Trophoblast cell (in vitro differentiated cells and primary cell): ENCODE measurements at regions not wholly inside any gene's neighbourhood (a gene's known extent, or its start where the extent isn't known, plus 50 kb on each side); places are given as distances from the start of the nearest gene placed in this dataset.

ENCODE experiments used
- DNase-seq, 2 donors: peaks; one replicate each; pipeline ENCODE4 v3.0.0-alpha.2; 2016
- H2AFZ ChIP-seq: 2 replicates; pipeline ENCODE4 v1.6.1; 2013; ENCODE audit warnings: low read length, moderate library complexity, mild to moderate bottlenecking; ENCODE audit not compliant: insufficient read depth, poor library complexity
- H2AK5ac ChIP-seq: 2 replicates; pipeline ENCODE4 v1.6.1; 2013; ENCODE audit warnings: mild to moderate bottlenecking, low read length
- H2BK120ac ChIP-seq: 2 replicates; pipeline ENCODE4 v1.6.1; 2013; ENCODE audit warnings: low read length, mild to moderate bottlenecking, moderate library complexity; ENCODE audit not compliant: insufficient read depth, poor library complexity
- H2BK12ac ChIP-seq: 2 replicates; pipeline ENCODE4 v1.6.1; 2013; ENCODE audit warnings: mild to moderate bottlenecking, low read length, moderate library complexity
- H2BK5ac ChIP-seq: 2 replicates; pipeline ENCODE4 v1.6.1; 2013; ENCODE audit warnings: low read length, low read depth, moderate library complexity, mild to moderate bottlenecking; ENCODE audit not compliant: poor library complexity
- H3K14ac ChIP-seq: 2 replicates; pipeline ENCODE4 v1.6.1; 2013; ENCODE audit warnings: mild to moderate bottlenecking, low read length
- H3K18ac ChIP-seq: 2 replicates; pipeline ENCODE4 v1.6.1; 2013; ENCODE audit warnings: mild to moderate bottlenecking, low read length
- H3K23ac ChIP-seq: 2 replicates; pipeline ENCODE4 v1.6.1; 2013; ENCODE audit warnings: low read length
- H3K27ac ChIP-seq: 2 replicates; pipeline ENCODE4 v1.5.1; 2013; ENCODE audit warnings: low read depth, mild to moderate bottlenecking, inconsistent platforms, low read length, moderate library complexity
- H3K27me3 ChIP-seq: 2 replicates; pipeline ENCODE4 v1.6.1; 2013; ENCODE audit warnings: inconsistent platforms, mild to moderate bottlenecking, low read length, moderate library complexity; ENCODE audit not compliant: insufficient read depth
- H3K36me3 ChIP-seq, 2 experiments: 1 replicate in 1 of 2; 2 replicates in 1 of 2; pipeline ENCODE4 v1.6.1; 2013; ENCODE audit warnings: low read length in 2 of 2, mild to moderate bottlenecking in 2 of 2, moderate library complexity in 1 of 2; ENCODE audit not compliant: insufficient read depth in 2 of 2, control insufficient read depth in 1 of 2
- H3K4ac ChIP-seq: 2 replicates; pipeline ENCODE4 v1.6.1; 2013; ENCODE audit warnings: low read depth, mild to moderate bottlenecking, low read length, moderate library complexity
- H3K4me1 ChIP-seq, 2 experiments: 1 replicate in 1 of 2; 2 replicates in 1 of 2; pipeline ENCODE4 v1.6.1; 2013; ENCODE audit warnings: low read length in 2 of 2, mild to moderate bottlenecking in 2 of 2, moderate library complexity in 1 of 2; ENCODE audit not compliant: insufficient read depth in 2 of 2, control insufficient read depth in 1 of 2
- H3K4me2 ChIP-seq: 2 replicates; pipeline ENCODE4 v1.6.1; 2013; ENCODE audit warnings: inconsistent platforms, mild to moderate bottlenecking, low read length, moderate library complexity
- H3K4me3 ChIP-seq: 2 replicates; pipeline ENCODE4 v1.5.1; 2013; ENCODE audit warnings: mild to moderate bottlenecking, low read depth, low read length, inconsistent platforms
- H3K79me1 ChIP-seq: one replicate; pipeline ENCODE4 v1.6.1; 2013; ENCODE audit warnings: low read length
- H3K79me2 ChIP-seq: 2 replicates; pipeline ENCODE4 v1.6.1; 2013; ENCODE audit warnings: low read length, mild to moderate bottlenecking; ENCODE audit not compliant: control insufficient read depth, insufficient read depth, poor library complexity
- H3K9ac ChIP-seq: 2 replicates; pipeline ENCODE4 v1.6.1; 2013; ENCODE audit warnings: mild to moderate bottlenecking, low read length
- H3K9me3 ChIP-seq: 2 replicates; pipeline ENCODE4 v1.6.1; 2013; ENCODE audit warnings: low read depth, mild to moderate bottlenecking, control low read depth, inconsistent platforms, low read length; ENCODE audit not compliant: insufficient read depth
- H4K12ac ChIP-seq: 2 replicates; pipeline ENCODE4 v1.6.1; 2013; ENCODE audit warnings: low read depth, mild to moderate bottlenecking, low read length, moderate library complexity
- H4K8ac ChIP-seq: 2 replicates; pipeline ENCODE4 v1.6.1; 2013; ENCODE audit warnings: low read depth, mild to moderate bottlenecking, low read length, moderate library complexity
- H4K91ac ChIP-seq: one replicate; pipeline ENCODE4 v1.6.1; 2013; ENCODE audit warnings: low read depth, mild to moderate bottlenecking, low read length, moderate library complexity
- WGBS: extraction: QIAGEN DNeasy Blood & Tissue Kit; methylation state at CpG from one replicate; pipeline ENCODE4 v1.1.7; 2013; ENCODE audit warnings: missing lambda C conversion rate; ENCODE audit not compliant: insufficient read length, insufficient coverage; ENCODE audit errors: extremely low coverage; 5-methylcytosine and 5-hydroxymethylcytosine counted together

- Histone ChIP-seq H2AK5ac (no peak overlapping the region), H3K27ac (no peak overlapping the region), H3K4me2 (no peak overlapping the region), H3K79me1 (no peaks in the 10 kb centered on the region), H2BK5ac (no peak overlapping the region), H3K23ac (no peak overlapping the region), H3K14ac (no peak overlapping the region), H3K4ac (no peak overlapping the region), H3K4me3 (no peak overlapping the region), H3K9ac (no peak overlapping the region), H2BK12ac (no peak overlapping the region), H3K9me3 (no peaks in the 10 kb centered on the region), H2AFZ (no peak overlapping the region), H3K18ac (no peak overlapping the region), H2BK120ac (no peak overlapping the region), H4K91ac (no peak overlapping the region), H3K79me2 (no peaks in the 10 kb centered on the region), H4K12ac (no peak overlapping the region), H3K4me1 (peaks cover 0 to 4% of the 10 kb centered on the region in 2 experiments), H3K27me3 (no peaks in the 10 kb centered on the region), H3K36me3 (no peaks in the 10 kb centered on the region), H4K8ac (no peak overlapping the region)
- DNase-seq: no peak
- WGBS: no CpG with 5 or more reads among the region's 7 CpGs
Measured at GRCh38 chr10:3325954-3326750, 153.6 kb upstream of the PITRM1 start.

- no peak overlapping the region for H2BK120ac ChIP-seq
- H3K79me2 ChIP-seq: no peaks in the 10 kb centered on the region
- H3K4me2 ChIP-seq: no peak overlapping the region
- H3K14ac ChIP-seq: no peak overlapping the region
- no peak overlapping the region for H4K8ac ChIP-seq
- H3K4ac ChIP-seq: no peak overlapping the region
- no peak overlapping the region for H3K23ac ChIP-seq
- no peak overlapping the region for H4K91ac ChIP-seq
- H3K4me1 ChIP-seq: no peaks in the 10 kb centered on the region
- no peak overlapping the region for H3K27ac ChIP-seq
- no peak overlapping the region for H3K4me3 ChIP-seq
- no peak overlapping the region for H2BK5ac ChIP-seq
- H3K79me1 ChIP-seq: no peaks in the 10 kb centered on the region
- no peak overlapping the region for H2BK12ac ChIP-seq
- no peaks in the 10 kb centered on the region for H3K27me3 ChIP-seq
- no peak overlapping the region for H2AK5ac ChIP-seq
- H3K9me3 ChIP-seq: peaks cover 9% of the 10 kb centered on the region
- no CpG with 5 or more reads among the region's 8 CpGs for WGBS
- no peak overlapping the region for H3K18ac ChIP-seq
- H3K9ac ChIP-seq: no peak overlapping the region
- DNase-seq: peak in 1 of 2 donors; percentile 72
- H4K12ac ChIP-seq: no peak overlapping the region
- H3K36me3 ChIP-seq: no peaks in the 10 kb centered on the region
- no peak overlapping the region for H2AFZ ChIP-seq
Measured at GRCh38 chr10:3324612-3325038, 152.0 kb upstream of the PITRM1 start.

GRCh38 chr10:3323865-3324498 lies 151.4 kb upstream of the PITRM1 start:
- no peak overlapping the region for H3K4ac ChIP-seq
- H3K9me3 ChIP-seq: peaks cover 10% of the 10 kb centered on the region
- H3K18ac ChIP-seq: no peak overlapping the region
- no peaks in the 10 kb centered on the region for H3K27me3 ChIP-seq
- no peaks in the 10 kb centered on the region for H3K36me3 ChIP-seq
- H2BK12ac ChIP-seq: no peak overlapping the region
- H3K27ac ChIP-seq: no peak overlapping the region
- no peak overlapping the region for H4K12ac ChIP-seq
- no peak overlapping the region for H4K91ac ChIP-seq
- no peaks in the 10 kb centered on the region for H3K4me1 ChIP-seq
- no peak overlapping the region for H2BK5ac ChIP-seq
- no peak overlapping the region for H3K4me2 ChIP-seq
- no peak overlapping the region for H3K4me3 ChIP-seq
- no peak overlapping the region for H2BK120ac ChIP-seq
- DNase-seq: no peak
- H2AK5ac ChIP-seq: no peak overlapping the region
- no peak overlapping the region for H3K9ac ChIP-seq
- WGBS: no CpG with 5 or more reads among the region's 11 CpGs
- no peaks in the 10 kb centered on the region for H3K79me2 ChIP-seq
- no peak overlapping the region for H3K14ac ChIP-seq
- no peak overlapping the region for H3K23ac ChIP-seq
- no peaks in the 10 kb centered on the region for H3K79me1 ChIP-seq
- H2AFZ ChIP-seq: no peak overlapping the region
- no peak overlapping the region for H4K8ac ChIP-seq

- no peak overlapping the region for H3K27ac ChIP-seq
- H3K4me1 ChIP-seq: no peaks in the 10 kb centered on the region
- no peak overlapping the region for H3K9ac ChIP-seq
- H3K36me3 ChIP-seq: no peaks in the 10 kb centered on the region
- H3K4ac ChIP-seq: no peak overlapping the region
- DNase-seq: no peak
- peaks cover 10% of the 10 kb centered on the region for H3K9me3 ChIP-seq
- H4K91ac ChIP-seq: no peak overlapping the region
- no peak overlapping the region for H4K8ac ChIP-seq
- no peak overlapping the region for H2BK120ac ChIP-seq
- no CpG with 5 or more reads among the region's 9 CpGs for WGBS
- no peak overlapping the region for H3K4me3 ChIP-seq
- H2BK5ac ChIP-seq: no peak overlapping the region
- no peak overlapping the region for H2AK5ac ChIP-seq
- no peak overlapping the region for H3K4me2 ChIP-seq
- H3K79me1 ChIP-seq: no peaks in the 10 kb centered on the region
- no peak overlapping the region for H2AFZ ChIP-seq
- H3K27me3 ChIP-seq: no peaks in the 10 kb centered on the region
- H3K14ac ChIP-seq: no peak overlapping the region
- no peak overlapping the region for H3K23ac ChIP-seq
- H4K12ac ChIP-seq: no peak overlapping the region
- H2BK12ac ChIP-seq: no peak overlapping the region
- H3K79me2 ChIP-seq: no peaks in the 10 kb centered on the region
- H3K18ac ChIP-seq: no peak overlapping the region
Measured at GRCh38 chr10:3321123-3321522, 148.5 kb upstream of the PITRM1 start.
